Mesothelial cell of epicardium (in vitro differentiated cells): ENCODE measurements at regions not wholly inside any gene's neighbourhood (a gene's known extent, or its start where the extent isn't known, plus 50 kb on each side); places are given as distances from the start of the nearest gene placed in this dataset.

Experiments used
- DNase-seq, 2 experiments: peaks; one replicate each; pipeline ENCODE4 v3.0.0; 2021; ENCODE audit warnings: low spot score in 2 of 2; ENCODE audit not compliant: unreplicated experiment in 2 of 2
- H3K27ac Mint-ChIP-seq: 2 replicates; pipeline ENCODE4 v1.8.0; 2021; ENCODE audit warnings: mixed read lengths
- H3K27me3 Mint-ChIP-seq: 2 replicates; pipeline ENCODE4 v1.8.0; 2021; ENCODE audit warnings: low read depth, mixed read lengths
- H3K36me3 Mint-ChIP-seq: 2 replicates; pipeline ENCODE4 v1.8.0; 2021; ENCODE audit warnings: mixed read lengths
- H3K4me1 Mint-ChIP-seq: 2 replicates; pipeline ENCODE4 v1.8.0; 2021; ENCODE audit warnings: mixed read lengths
- H3K4me3 Mint-ChIP-seq: 2 replicates; pipeline ENCODE4 v1.8.0; 2021; ENCODE audit warnings: mild to moderate bottlenecking, moderate library complexity, mixed read lengths
- H3K9me3 Mint-ChIP-seq: 2 replicates; pipeline ENCODE4 v1.8.0; 2021; ENCODE audit warnings: mixed read lengths
- CTCF ChIP-seq: fragments of 200-600 bp; sonication (generic); IDR thresholded peaks from one replicate; pipeline ENCODE4 v1.5.0; 2021; ENCODE audit warnings: antibody characterized with exemption; ENCODE audit not compliant: unreplicated experiment

DNA sequence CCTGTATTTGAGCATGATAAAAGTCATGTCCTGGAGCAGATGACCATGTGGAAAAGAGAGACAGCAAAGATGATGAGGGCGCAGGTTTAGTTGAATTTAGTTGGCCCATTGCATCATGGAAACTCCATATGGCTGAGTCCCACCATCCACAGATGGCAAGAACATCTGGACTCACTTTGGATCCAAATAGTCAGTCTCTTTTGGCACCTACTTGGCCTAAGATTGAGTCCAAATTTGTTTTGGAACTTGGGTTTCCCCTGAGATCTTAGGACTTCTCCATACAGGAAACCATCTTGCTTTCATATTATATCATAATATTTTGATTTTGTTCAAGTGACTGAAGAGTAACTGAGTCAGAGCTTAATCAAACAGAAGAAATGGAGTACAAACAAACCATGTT lies 217.5 kb downstream of the DRD1 start:
- no peak overlapping the region for H3K27ac Mint-ChIP-seq
- H3K9me3 Mint-ChIP-seq: peaks cover 4% of the 10 kb centered on the region
- no peaks in the 10 kb centered on the region for H3K36me3 Mint-ChIP-seq
- peaks cover 8% of the 10 kb centered on the region for H3K4me1 Mint-ChIP-seq
- no peak for DNase-seq
- H3K27me3 Mint-ChIP-seq: peaks cover 23% of the 10 kb centered on the region
- TF ChIP-seq CTCF: no peak
- no peak overlapping the region for H3K4me3 Mint-ChIP-seq

- no peak for TF ChIP-seq CTCF
- Mint-ChIP-seq H3K4me1 (peaks cover 26% of the 10 kb centered on the region), H3K27ac (no peak overlapping the region), H3K4me3 (no peak overlapping the region), H3K27me3 (peaks cover 9% of the 10 kb centered on the region), H3K9me3 (no peaks in the 10 kb centered on the region), H3K36me3 (no peaks in the 10 kb centered on the region)
- DNase-seq: no peak
Observed at GRCh38 chr5:175223291-175223690, 220.7 kb downstream of the DRD1 start.

DNA sequence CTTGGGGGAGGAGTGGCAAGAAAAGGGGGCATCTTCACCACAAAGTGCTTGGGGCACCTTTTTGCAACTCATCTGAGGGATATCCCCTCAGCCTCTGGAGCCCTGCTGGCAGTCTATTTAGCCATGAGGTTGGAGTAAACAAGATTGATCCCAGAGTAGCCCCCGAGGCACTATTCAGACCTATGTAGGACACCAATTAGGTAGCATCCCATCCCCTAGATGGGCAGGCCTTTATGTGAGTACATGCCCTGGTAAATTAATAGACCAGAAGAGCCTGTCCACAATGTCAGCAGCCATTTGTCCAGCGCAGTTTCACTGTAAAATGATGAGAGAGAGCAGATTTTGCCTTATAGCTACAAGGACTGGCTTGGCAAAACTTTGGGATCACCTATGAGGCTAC lies 221.4 kb downstream of the DRD1 start:
- no peaks in the 10 kb centered on the region for H3K36me3 Mint-ChIP-seq
- no peak for TF ChIP-seq CTCF
- H3K4me3 Mint-ChIP-seq: no peak overlapping the region
- H3K4me1 Mint-ChIP-seq: peaks cover 26% of the 10 kb centered on the region
- no peak for DNase-seq
- H3K9me3 Mint-ChIP-seq: no peaks in the 10 kb centered on the region
- H3K27me3 Mint-ChIP-seq: peaks cover 9% of the 10 kb centered on the region
- no peak overlapping the region for H3K27ac Mint-ChIP-seq

GRCh38 chr5:175220549-175220948 lies 223.4 kb downstream of the DRD1 start:
- H3K27ac Mint-ChIP-seq: no peak overlapping the region
- H3K36me3 Mint-ChIP-seq: no peaks in the 10 kb centered on the region
- H3K4me1 Mint-ChIP-seq: peaks cover 31% of the 10 kb centered on the region
- TF ChIP-seq CTCF: no peak
- H3K4me3 Mint-ChIP-seq: no peak overlapping the region
- DNase-seq: no peak
- H3K27me3 Mint-ChIP-seq: peaks cover 9% of the 10 kb centered on the region
- no peaks in the 10 kb centered on the region for H3K9me3 Mint-ChIP-seq

- H3K9me3 Mint-ChIP-seq: no peaks in the 10 kb centered on the region
- H3K27ac Mint-ChIP-seq: peak overlapping the region; percentile 4
- no peak for DNase-seq
- H3K4me1 Mint-ChIP-seq: peaks cover 31% of the 10 kb centered on the region
- no peak for TF ChIP-seq CTCF
- H3K27me3 Mint-ChIP-seq: peaks cover 6% of the 10 kb centered on the region
- no peaks in the 10 kb centered on the region for H3K36me3 Mint-ChIP-seq
- no peak overlapping the region for H3K4me3 Mint-ChIP-seq
Observed at GRCh38 chr5:175219366-175219765, 224.6 kb downstream of the DRD1 start.

DNA sequence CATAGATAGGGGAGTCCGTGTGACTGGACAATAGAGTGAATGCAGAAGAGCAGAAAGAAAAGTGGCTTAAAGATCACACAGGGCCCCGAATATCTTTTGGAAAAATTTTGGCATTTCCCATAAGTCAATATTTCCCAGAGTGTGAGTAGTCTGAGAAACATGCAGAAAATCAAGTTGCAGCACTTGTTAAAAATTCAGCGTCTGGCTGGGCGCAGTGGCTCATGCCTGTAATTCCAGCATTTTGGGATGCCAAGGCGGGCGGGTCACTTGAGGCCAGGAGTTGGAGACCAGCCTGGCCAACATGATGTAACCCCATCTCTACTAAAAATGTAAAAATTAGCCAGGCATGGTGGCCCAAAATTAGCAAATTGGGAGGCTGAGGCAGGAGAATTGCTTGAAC lies 227.0 kb downstream of the DRD1 start:
- H3K27ac Mint-ChIP-seq: no peak overlapping the region
- no peaks in the 10 kb centered on the region for H3K36me3 Mint-ChIP-seq
- H3K9me3 Mint-ChIP-seq: no peaks in the 10 kb centered on the region
- no peak for TF ChIP-seq CTCF
- H3K4me3 Mint-ChIP-seq: no peak overlapping the region
- peaks cover 23% of the 10 kb centered on the region for H3K4me1 Mint-ChIP-seq
- no peak for DNase-seq
- peaks cover 6% of the 10 kb centered on the region for H3K27me3 Mint-ChIP-seq
